ENCODE measurements at regions not wholly inside any gene's neighbourhood (a gene's known extent, or its start where the extent isn't known, plus 50 kb on each side); places are given as distances from the start of the nearest gene placed in this dataset.

- DNase-seq = no peak
Measured at GRCh38 chrX:40268188-40268520, 170.4 kb upstream of the BCOR start.

GRCh38 chrX:40267334-40268187 is 169.8 kb upstream of the BCOR start:
- DNase-seq = no peak

GRCh38 chrX:40266490-40267333 is 169.0 kb upstream of the BCOR start:
- DNase-seq = peak; percentile 70

GRCh38 chrX:40265936-40266335 is 168.2 kb upstream of the BCOR start:
- DNase-seq = no peak

- DNase-seq = no peak
Measured at GRCh38 chrX:40263014-40263560, 165.3 kb upstream of the BCOR start.

- no peak for DNase-seq
Measured at GRCh38 chrX:40262157-40263013, 164.6 kb upstream of the BCOR start.

GRCh38 chrX:40261833-40262156 is 164.0 kb upstream of the BCOR start:
- DNase-seq = no peak

GRCh38 chrX:40260146-40260747 is 162.5 kb upstream of the BCOR start:
- no peak for DNase-seq

GRCh38 chrX:40258909-40259308 is 161.2 kb upstream of the BCOR start:
- no peak for DNase-seq

GRCh38 chrX:40253771-40254170 is 156.0 kb upstream of the BCOR start:
- DNase-seq = no peak

GRCh38 chrX:40249582-40249981 is 151.8 kb upstream of the BCOR start:
- DNase-seq = no peak

GRCh38 chrX:40248822-40249221 is 151.1 kb upstream of the BCOR start:
- DNase-seq = no peak

GRCh38 chrX:40247848-40248622 is 150.3 kb upstream of the BCOR start:
- DNase-seq = no peak

- DNase-seq = no peak
Measured at GRCh38 chrX:40247382-40247781, 149.6 kb upstream of the BCOR start.

- DNase-seq = no peak
Measured at GRCh38 chrX:40245488-40246071, 147.8 kb upstream of the BCOR start.

GRCh38 chrX:40244980-40245379 is 147.2 kb upstream of the BCOR start:
- DNase-seq = peak; percentile 24

GRCh38 chrX:40243755-40244515 is 146.2 kb upstream of the BCOR start:
- DNase-seq = no peak

GRCh38 chrX:40240844-40241243 is 143.1 kb upstream of the BCOR start:
- no peak for DNase-seq

GRCh38 chrX:40237731-40238178 is 140.0 kb upstream of the BCOR start:
- no peak for DNase-seq

- no peak for DNase-seq
Measured at GRCh38 chrX:40230646-40231045, 132.9 kb upstream of the BCOR start.

Measured in CD4-positive, alpha-beta T cell treated with Interleukin-6 for 4 hours (primary cell).